Panc1 (cell line): ENCODE measurements at regions not wholly inside any gene's neighbourhood (a gene's known extent, or its start where the extent isn't known, plus 50 kb on each side); places are given as distances from the start of the nearest gene placed in this dataset.

Experiments used
- CTCF ChIP-seq: fragments of 450-650 bp; IDR thresholded peaks from 2 replicates; pipeline ENCODE4 v1.5.1; 2017; ENCODE audit warnings: mild to moderate bottlenecking
- POLR2AphosphoS5 ChIP-seq: IDR thresholded peaks from 2 replicates; pipeline ENCODE4 v1.6.1; 2012; ENCODE audit warnings: mild to moderate bottlenecking, low read depth, low read length, moderate library complexity

- TF ChIP-seq POLR2AphosphoS5 = no peak
- TF ChIP-seq CTCF = no peak
Measured at GRCh38 chr2:184049566-184049965, 548.8 kb upstream of the ZNF804A start.
